ENCODE measurements at regions not wholly inside any gene's neighbourhood (a gene's known extent, or its start where the extent isn't known, plus 50 kb on each side); places are given as distances from the start of the nearest gene placed in this dataset.
A peak's percentile ranks its signal among the peaks of the same experiment; 100 is the strongest.

DNA sequence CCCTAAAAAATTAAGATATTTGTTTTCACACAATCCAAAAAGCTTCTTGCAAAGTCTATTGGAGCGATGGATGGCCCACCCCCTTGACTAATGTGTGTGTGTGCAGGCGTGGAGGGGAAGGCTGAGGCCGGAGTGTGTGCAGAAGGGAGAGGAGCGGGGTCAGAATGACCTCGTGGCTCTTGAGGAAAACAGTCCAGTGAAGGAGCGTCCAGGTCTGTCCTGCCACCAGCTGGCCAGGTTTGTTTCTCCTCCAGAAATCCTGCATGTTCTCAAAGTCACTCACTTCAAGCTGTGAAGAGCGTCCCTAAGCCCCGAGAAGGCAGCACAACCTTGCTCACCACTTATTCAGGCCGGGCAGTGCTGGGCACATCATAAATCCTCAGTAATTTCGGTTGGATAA lies 69.5 kb upstream of the SSX2IP start:
- DNase-seq: peak; percentile 35
- Histone ChIP-seq H3K27ac (no peak overlapping the region), H3K4me3 (ENCODE audit: low read depth, low read length) (no peak overlapping the region), H3K27me3 (ENCODE audit: insufficient read depth, low read depth, severe bottlenecking) (no peaks in the 10 kb centered on the region), H3K9me3 (ENCODE audit: severe bottlenecking) (no peaks in the 10 kb centered on the region), H3K36me3 (no peaks in the 10 kb centered on the region)
- TF ChIP-seq, protein P1, sequence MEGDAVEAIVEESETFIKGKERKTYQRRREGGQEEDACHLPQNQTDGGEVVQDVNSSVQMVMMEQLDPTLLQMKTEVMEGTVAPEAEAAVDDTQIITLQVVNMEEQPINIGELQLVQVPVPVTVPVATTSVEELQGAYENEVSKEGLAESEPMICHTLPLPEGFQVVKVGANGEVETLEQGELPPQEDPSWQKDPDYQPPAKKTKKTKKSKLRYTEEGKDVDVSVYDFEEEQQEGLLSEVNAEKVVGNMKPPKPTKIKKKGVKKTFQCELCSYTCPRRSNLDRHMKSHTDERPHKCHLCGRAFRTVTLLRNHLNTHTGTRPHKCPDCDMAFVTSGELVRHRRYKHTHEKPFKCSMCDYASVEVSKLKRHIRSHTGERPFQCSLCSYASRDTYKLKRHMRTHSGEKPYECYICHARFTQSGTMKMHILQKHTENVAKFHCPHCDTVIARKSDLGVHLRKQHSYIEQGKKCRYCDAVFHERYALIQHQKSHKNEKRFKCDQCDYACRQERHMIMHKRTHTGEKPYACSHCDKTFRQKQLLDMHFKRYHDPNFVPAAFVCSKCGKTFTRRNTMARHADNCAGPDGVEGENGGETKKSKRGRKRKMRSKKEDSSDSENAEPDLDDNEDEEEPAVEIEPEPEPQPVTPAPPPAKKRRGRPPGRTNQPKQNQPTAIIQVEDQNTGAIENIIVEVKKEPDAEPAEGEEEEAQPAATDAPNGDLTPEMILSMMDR (IDR thresholded peaks at IDR 0.05; ENCODE audit: low read depth, low read length): peak; percentile 33; the same call in 1 of the 2 replicates

DNA sequence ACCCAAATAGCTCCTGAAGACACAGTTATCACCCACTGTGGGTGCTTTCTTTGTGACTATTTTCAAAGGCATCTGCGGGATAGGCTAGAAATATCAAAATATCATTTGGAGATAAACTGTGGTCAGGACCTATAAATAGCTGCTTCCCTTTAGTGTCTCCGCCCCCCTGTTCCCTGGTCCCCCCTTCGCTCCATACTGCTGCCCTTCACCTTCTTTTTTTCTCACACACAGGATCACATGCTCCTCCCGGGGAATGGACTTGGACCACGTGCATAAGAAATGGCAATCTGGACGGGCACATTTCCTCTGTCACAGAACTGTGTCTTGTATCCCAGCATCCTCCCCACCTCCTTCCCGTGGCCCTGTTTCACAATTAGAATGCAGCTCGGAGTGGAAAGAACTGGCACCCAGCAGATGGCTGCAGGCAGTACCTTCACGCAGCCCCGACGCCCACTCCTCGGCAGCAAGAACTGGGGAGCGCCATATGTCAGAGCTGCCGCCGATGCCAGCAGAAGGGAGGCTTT lies 68.8 kb upstream of the SSX2IP start:
- Histone ChIP-seq H3K27me3 (ENCODE audit: insufficient read depth, low read depth, severe bottlenecking) (no peaks in the 10 kb centered on the region), H3K9me3 (ENCODE audit: severe bottlenecking) (no peaks in the 10 kb centered on the region), H3K4me3 (ENCODE audit: low read depth, low read length) (no peak overlapping the region), H3K36me3 (no peaks in the 10 kb centered on the region), H3K27ac (no peak overlapping the region)
- no peak for DNase-seq
- TF ChIP-seq, protein P1 (IDR thresholded peaks at IDR 0.05; ENCODE audit: low read depth, low read length): no peak

DNA sequence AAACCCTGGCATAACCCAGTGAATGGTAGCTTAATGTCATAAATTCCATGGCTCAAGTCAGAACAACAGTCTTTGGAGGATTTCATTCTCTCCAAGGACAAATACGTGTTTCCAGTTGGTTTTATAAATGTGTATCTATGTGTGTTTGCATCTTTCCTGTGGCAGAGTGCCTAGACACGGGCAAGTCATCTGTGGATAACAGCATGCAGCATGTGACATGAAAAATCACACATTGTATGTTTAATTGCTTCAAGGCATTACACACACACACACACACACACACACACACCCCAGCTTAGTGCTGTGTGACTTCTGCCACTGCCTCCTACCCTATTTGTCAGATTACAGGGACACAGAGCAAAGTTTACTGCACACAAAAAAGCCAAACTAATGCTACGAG lies 68.2 kb upstream of the SSX2IP start:
- no peaks in the 10 kb centered on the region for H3K9me3 ChIP-seq (ENCODE audit: severe bottlenecking)
- no peaks in the 10 kb centered on the region for H3K27me3 ChIP-seq (ENCODE audit: insufficient read depth, low read depth, severe bottlenecking)
- no peak overlapping the region for H3K27ac ChIP-seq
- H3K36me3 ChIP-seq: no peaks in the 10 kb centered on the region
- TF ChIP-seq, protein P1 (IDR thresholded peaks at IDR 0.05; ENCODE audit: low read depth, low read length): no peak
- H3K4me3 ChIP-seq (ENCODE audit: low read depth, low read length): no peak overlapping the region
- no peak for DNase-seq

DNA sequence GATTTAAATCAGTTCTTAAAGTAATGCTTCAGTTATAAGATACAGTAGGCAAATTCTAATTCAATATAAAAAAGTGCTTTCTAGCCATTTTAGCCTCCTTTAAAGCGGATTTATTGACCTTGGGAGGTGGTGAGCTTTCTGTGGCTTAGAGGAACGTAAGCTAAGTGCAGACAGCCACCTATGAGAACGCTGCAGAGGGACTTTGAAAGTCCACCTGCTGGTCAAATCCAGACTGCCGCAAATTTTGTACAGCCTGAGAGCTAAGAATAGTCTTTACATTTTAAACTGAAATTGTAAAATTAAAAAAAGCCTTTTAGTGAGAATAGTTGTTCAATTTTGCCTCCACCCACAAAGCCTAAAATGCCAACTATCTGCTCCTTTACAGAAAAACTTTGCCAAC lies 67.0 kb upstream of the SSX2IP start:
- Histone ChIP-seq H3K9me3 (ENCODE audit: severe bottlenecking) (no peaks in the 10 kb centered on the region), H3K4me3 (ENCODE audit: low read depth, low read length) (no peak overlapping the region), H3K27me3 (ENCODE audit: insufficient read depth, low read depth, severe bottlenecking) (no peaks in the 10 kb centered on the region), H3K36me3 (no peaks in the 10 kb centered on the region), H3K27ac (no peak overlapping the region)
- peak; percentile 46 for DNase-seq
- TF ChIP-seq, protein P1 (IDR thresholded peaks at IDR 0.05; ENCODE audit: low read depth, low read length): peak; percentile 49; the same call in 1 of the 2 replicates

DNA sequence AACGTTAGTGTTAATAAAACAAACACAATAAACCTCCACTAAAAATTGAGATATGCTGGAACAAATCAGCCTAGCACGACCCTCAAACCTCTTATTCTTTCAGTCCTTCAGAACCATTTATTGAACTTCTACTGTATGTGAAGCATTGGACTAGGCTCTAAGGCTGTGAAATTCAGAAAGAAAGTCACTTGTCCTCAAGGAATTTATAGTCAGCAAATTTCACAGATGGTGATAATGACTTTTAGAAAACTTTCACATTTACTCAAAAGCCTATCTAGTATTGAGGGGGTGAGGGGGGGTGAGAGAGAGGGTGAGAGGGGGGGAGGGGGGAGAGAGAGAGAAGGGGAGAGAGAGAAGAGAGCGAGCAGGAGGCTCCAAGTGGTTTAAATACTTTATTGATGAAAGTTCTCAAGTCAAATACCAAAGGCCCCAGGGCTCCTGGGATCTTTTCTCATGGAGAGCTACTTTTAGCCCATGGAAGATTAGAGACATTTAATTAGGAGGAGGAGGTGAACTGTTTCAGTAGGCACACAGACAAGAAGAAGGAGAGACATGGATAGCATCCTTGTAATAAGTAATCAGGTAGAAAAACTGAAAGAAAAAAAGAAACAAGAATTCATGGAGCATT lies 66.3 kb upstream of the SSX2IP start:
- no peaks in the 10 kb centered on the region for H3K9me3 ChIP-seq (ENCODE audit: severe bottlenecking)
- no peak for DNase-seq
- H3K4me3 ChIP-seq (ENCODE audit: low read depth, low read length): no peak overlapping the region
- H3K27me3 ChIP-seq (ENCODE audit: insufficient read depth, low read depth, severe bottlenecking): no peaks in the 10 kb centered on the region
- no peak overlapping the region for H3K27ac ChIP-seq
- TF ChIP-seq, protein P1 (IDR thresholded peaks at IDR 0.05; ENCODE audit: low read depth, low read length): no peak
- no peaks in the 10 kb centered on the region for H3K36me3 ChIP-seq

DNA sequence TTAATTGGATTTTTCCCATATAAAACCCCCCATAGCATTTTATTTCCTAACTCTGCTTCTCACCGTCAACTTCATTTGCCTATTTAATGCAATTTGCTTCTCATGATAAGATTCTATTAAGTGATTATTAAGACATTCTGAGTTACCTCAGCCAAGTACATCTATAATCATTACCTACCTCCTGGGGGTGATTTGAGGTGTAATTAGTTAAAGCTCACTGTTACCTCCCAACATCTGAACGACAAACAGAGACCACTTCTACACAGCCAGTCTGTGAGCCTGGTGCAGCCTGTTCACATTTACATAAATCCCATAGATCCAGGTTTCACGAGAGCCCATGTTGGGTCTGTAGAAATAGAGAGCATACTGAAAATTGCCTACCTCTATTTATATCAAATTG lies 65.7 kb upstream of the SSX2IP start:
- Histone ChIP-seq H3K4me3 (ENCODE audit: low read depth, low read length) (no peak overlapping the region), H3K9me3 (ENCODE audit: severe bottlenecking) (no peaks in the 10 kb centered on the region), H3K27ac (no peak overlapping the region), H3K27me3 (ENCODE audit: insufficient read depth, low read depth, severe bottlenecking) (no peaks in the 10 kb centered on the region), H3K36me3 (no peaks in the 10 kb centered on the region)
- TF ChIP-seq, protein P1 (IDR thresholded peaks at IDR 0.05; ENCODE audit: low read depth, low read length): no peak
- DNase-seq: no peak
